ENCODE measurements at regions not wholly inside any gene's neighbourhood (a gene's known extent, or its start where the extent isn't known, plus 50 kb on each side); places are given as distances from the start of the nearest gene placed in this dataset.
A peak's percentile ranks its signal among the peaks of the same experiment; 100 is the strongest.

GRCh38 chr5:117103703-117104102 is 529.1 kb upstream of the SEMA6A start:
- POLR2A ChIA-PET = no interaction called here

DNA sequence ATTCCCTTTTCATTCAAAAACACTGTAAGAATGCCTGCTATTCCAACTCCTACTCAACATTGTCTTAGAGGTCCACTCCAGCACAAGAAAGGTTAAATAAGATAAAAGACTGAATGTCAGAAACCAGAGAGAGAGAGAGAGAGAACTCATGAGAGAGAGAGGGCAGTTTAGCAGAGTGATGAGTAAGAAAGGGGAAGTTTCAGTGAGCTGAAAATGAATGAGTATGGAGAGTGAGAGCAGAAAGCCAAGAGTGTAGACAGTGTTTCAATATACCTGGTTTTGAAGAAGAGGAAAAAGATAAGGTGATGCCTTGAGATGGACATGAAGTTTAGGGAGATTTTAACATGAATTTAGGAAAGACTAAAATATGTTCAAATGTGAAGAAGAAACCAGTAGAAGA is 528.0 kb upstream of the SEMA6A start:
- TF ChIP-seq CBFB (IDR thresholded peaks at IDR 0.05; ENCODE audit: low read depth) = no peak
- H4K20me1 ChIP-seq (ENCODE audit: control insufficient read depth, insufficient read depth) = no peaks in the 10 kb centered on the region
- H3K9ac ChIP-seq (ENCODE audit: control insufficient read depth, insufficient read depth, low read length) = no peak overlapping the region
- intact Hi-C loops (cut with micrococcal nuclease; ENCODE audit: unreplicated experiment) (no loop called here), in situ Hi-C loops (cut with MboI) (no loop called here)
- ChIA-PET POLR2A (no interaction called here), RAD21 (ENCODE audit: unreplicated experiment) (no interaction called here), CTCF (no interaction called here), SMC1A (ENCODE audit: uncharacterized antibody, unreplicated experiment) (interaction anchor here (0.7 to 2.2 kb wide), 4 partner anchors 15 to 295 kb away, joined by 3 to 10 read pairs (median 3); no protein-coding TSS in a partner anchor)
- ATAC-seq (peak; percentile 76), DNase-seq (ENCODE audit: low read depth, low spot score) (no peak), FAIRE-seq (no peak)
- no peak overlapping the region for H3K27ac ChIP-seq (ENCODE audit: control insufficient read depth, insufficient read depth)
- BruUV-seq (replicated peaks) = no TSS peak
- no peaks in the 10 kb centered on the region for H3K9me3 ChIP-seq (replicated peaks; ENCODE audit: control insufficient read depth, insufficient read depth, low read length)
- no peaks in the 10 kb centered on the region for H3K36me3 ChIP-seq (ENCODE audit: control insufficient read depth in 2 of 2, insufficient read depth in 2 of 2, low read length in 1 of 2)
- no peak overlapping the region for H2AFZ ChIP-seq (ENCODE audit: control insufficient read depth, low read depth, low read length)
- H3K4me3 ChIP-seq = no peak overlapping the region
- no peaks in the 10 kb centered on the region for H3K27me3 ChIP-seq (replicated peaks in 1 of 2; ENCODE audit: control insufficient read depth in 2 of 2, insufficient read depth in 2 of 2, low read length in 1 of 2)
- H3K4me2 ChIP-seq (ENCODE audit: control insufficient read depth, insufficient read depth) = no peak overlapping the region
- no peaks in the 10 kb centered on the region for H3K4me1 ChIP-seq (ENCODE audit: control insufficient read depth, insufficient read depth, low read length)
- H3K79me2 ChIP-seq (ENCODE audit: control insufficient read depth, insufficient read depth, low read length) = no peaks in the 10 kb centered on the region

More at GRCh38 chr5:117103703-117104102, 529.1 kb upstream of the SEMA6A start:
- no TSS peak for BruUV-seq (replicated peaks)
- H3K4me2 ChIP-seq (ENCODE audit: control insufficient read depth, insufficient read depth) = no peak overlapping the region
- RAD21 ChIA-PET (ENCODE audit: unreplicated experiment) = no interaction called here
- DNase-seq (ENCODE audit: low read depth, low spot score) (no peak), FAIRE-seq (no peak), ATAC-seq (peak; percentile 25; the same call in 1 of the 3 replicates)
- H3K79me2 ChIP-seq (ENCODE audit: control insufficient read depth, insufficient read depth, low read length) = no peaks in the 10 kb centered on the region
- H3K27me3 ChIP-seq (replicated peaks in 1 of 2; ENCODE audit: control insufficient read depth in 2 of 2, insufficient read depth in 2 of 2, low read length in 1 of 2) = no peaks in the 10 kb centered on the region
- CTCF ChIA-PET = no interaction called here
- no peak overlapping the region for H3K9ac ChIP-seq (ENCODE audit: control insufficient read depth, insufficient read depth, low read length)
- SMC1A ChIA-PET (ENCODE audit: uncharacterized antibody, unreplicated experiment) = interaction anchor here (1.4 kb wide), 1 partner anchor 27 kb away, joined by 3 read pairs; no protein-coding TSS in a partner anchor
- H2AFZ ChIP-seq (ENCODE audit: control insufficient read depth, low read depth, low read length) = no peak overlapping the region
- H3K36me3 ChIP-seq (ENCODE audit: control insufficient read depth in 2 of 2, insufficient read depth in 2 of 2, low read length in 1 of 2) = no peaks in the 10 kb centered on the region
- no peak overlapping the region for H3K27ac ChIP-seq (ENCODE audit: control insufficient read depth, insufficient read depth)
- TF ChIP-seq CBX3 (IDR thresholded peaks at IDR 0.05; ENCODE audit: borderline replicate concordance, low read depth) (no peak), CBX5 (IDR thresholded peaks at IDR 0.05; ENCODE audit: low read depth) (no peak), TAF1 (IDR thresholded peaks at IDR 0.05; ENCODE audit: borderline replicate concordance, low read depth, low read length) (no peak), CHD4 (IDR thresholded peaks at IDR 0.05) (no peak), ASH2L (IDR thresholded peaks at IDR 0.05; ENCODE audit: borderline replicate concordance, low read depth) (no peak), LARP7 (IDR thresholded peaks at IDR 0.05) (no peak)
- TF ChIP-seq, protein P1, sequence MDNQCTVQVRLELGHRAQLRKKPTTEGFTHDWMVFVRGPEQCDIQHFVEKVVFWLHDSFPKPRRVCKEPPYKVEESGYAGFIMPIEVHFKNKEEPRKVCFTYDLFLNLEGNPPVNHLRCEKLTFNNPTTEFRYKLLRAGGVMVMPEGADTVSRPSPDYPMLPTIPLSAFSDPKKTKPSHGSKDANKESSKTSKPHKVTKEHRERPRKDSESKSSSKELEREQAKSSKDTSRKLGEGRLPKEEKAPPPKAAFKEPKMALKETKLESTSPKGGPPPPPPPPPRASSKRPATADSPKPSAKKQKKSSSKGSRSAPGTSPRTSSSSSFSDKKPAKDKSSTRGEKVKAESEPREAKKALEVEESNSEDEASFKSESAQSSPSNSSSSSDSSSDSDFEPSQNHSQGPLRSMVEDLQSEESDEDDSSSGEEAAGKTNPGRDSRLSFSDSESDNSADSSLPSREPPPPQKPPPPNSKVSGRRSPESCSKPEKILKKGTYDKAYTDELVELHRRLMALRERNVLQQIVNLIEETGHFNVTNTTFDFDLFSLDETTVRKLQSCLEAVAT (IDR thresholded peaks at IDR 0.05) = no peak
- no peaks in the 10 kb centered on the region for H3K4me1 ChIP-seq (ENCODE audit: control insufficient read depth, insufficient read depth, low read length)
- H3K4me3 ChIP-seq = no peak overlapping the region
- intact Hi-C loops (cut with micrococcal nuclease; ENCODE audit: unreplicated experiment) = no loop called here
- H4K20me1 ChIP-seq (ENCODE audit: control insufficient read depth, insufficient read depth) = no peaks in the 10 kb centered on the region
- H3K9me3 ChIP-seq (replicated peaks; ENCODE audit: control insufficient read depth, insufficient read depth, low read length) = no peaks in the 10 kb centered on the region
- WGBS (ENCODE audit: insufficient coverage, insufficient replicate concordance, low lambda C conversion rate, missing lambda C conversion rate) = 42% methylated on average over 4 of the region's 4 CpGs
- in situ Hi-C loops (cut with MboI) = no loop called here

All from GM12878 (cell line).